GM23248 (cell line): ENCODE measurements at regions not wholly inside any gene's neighbourhood (a gene's known extent, or its start where the extent isn't known, plus 50 kb on each side); places are given as distances from the start of the nearest gene placed in this dataset.

Experiments
- EZH2 ChIP-seq: fragments of 200-600 bp; sonication (generic); IDR thresholded peaks from 2 replicates; pipeline ENCODE4 v1.6.1; 2018; ENCODE audit warnings: antibody characterized with exemption, mild to moderate bottlenecking; ENCODE audit not compliant: insufficient read depth, poor library complexity, severe bottlenecking
- EZH2phosphoT487 ChIP-seq: fragments of 200-600 bp; sonication (generic); IDR thresholded peaks from 2 replicates; pipeline ENCODE4 v1.6.1; 2018; ENCODE audit warnings: antibody characterized with exemption, moderate library complexity, mild to moderate bottlenecking, low read depth; ENCODE audit not compliant: insufficient read depth

GRCh38 chr15:56783156-56783856, 50.0 kb upstream of the ZNF280D start:
- TF ChIP-seq EZH2 (no peak), EZH2phosphoT487 (no peak)
